ENCODE measurements at regions not wholly inside any gene's neighbourhood (a gene's known extent, or its start where the extent isn't known, plus 50 kb on each side); places are given as distances from the start of the nearest gene placed in this dataset.

DNA sequence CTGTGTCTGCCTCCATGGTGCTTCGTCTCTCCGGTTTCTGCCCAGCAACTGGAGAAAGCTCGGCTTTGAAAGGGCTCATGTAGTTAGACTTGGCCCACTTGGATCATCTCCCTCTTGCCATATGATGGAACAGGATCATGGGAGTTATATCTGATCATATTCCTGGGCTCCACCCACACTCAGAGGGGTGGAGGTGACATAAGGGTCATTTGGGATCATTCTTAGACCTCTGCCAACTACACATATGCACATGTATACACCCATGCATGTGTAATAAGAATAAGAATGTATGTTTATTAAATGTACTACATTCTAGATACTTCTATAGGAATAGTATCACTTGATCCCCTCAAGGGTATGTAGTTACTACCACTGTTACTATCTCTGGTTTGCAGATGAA, 74.1 kb upstream of the WNT4 start:
- no peak for TF ChIP-seq ELF4 (IDR thresholded peaks at IDR 0.05)
- TF ChIP-seq BHLHE40 (IDR thresholded peaks at IDR 0.05; ENCODE audit: borderline replicate concordance): no peak
- no peak for TF ChIP-seq FOXA1 (IDR thresholded peaks at IDR 0.05)
- TF ChIP-seq SP1 (IDR thresholded peaks at IDR 0.05): no peak
- no peak for TF ChIP-seq FOXK2 (IDR thresholded peaks at IDR 0.05)
- TF ChIP-seq ZNF384 (IDR thresholded peaks at IDR 0.05): no peak
- no peak for TF ChIP-seq FOXM1 (IDR thresholded peaks at IDR 0.05; ENCODE audit: borderline replicate concordance)
- TF ChIP-seq ARNT (IDR thresholded peaks at IDR 0.05): no peak
- TF ChIP-seq HDGF (IDR thresholded peaks at IDR 0.05; ENCODE audit: borderline replicate concordance): no peak
- TF ChIP-seq, protein P1, sequence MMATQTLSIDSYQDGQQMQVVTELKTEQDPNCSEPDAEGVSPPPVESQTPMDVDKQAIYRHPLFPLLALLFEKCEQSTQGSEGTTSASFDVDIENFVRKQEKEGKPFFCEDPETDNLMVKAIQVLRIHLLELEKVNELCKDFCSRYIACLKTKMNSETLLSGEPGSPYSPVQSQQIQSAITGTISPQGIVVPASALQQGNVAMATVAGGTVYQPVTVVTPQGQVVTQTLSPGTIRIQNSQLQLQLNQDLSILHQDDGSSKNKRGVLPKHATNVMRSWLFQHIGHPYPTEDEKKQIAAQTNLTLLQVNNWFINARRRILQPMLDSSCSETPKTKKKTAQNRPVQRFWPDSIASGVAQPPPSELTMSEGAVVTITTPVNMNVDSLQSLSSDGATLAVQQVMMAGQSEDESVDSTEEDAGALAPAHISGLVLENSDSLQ (IDR thresholded peaks at IDR 0.05): no peak
- TF ChIP-seq NFRKB (IDR thresholded peaks at IDR 0.05): no peak
- TF ChIP-seq SUZ12 (IDR thresholded peaks at IDR 0.05): no peak
- no peak for TF ChIP-seq CTBP1 (IDR thresholded peaks at IDR 0.05; ENCODE audit: borderline replicate concordance)
- no peak for TF ChIP-seq LEF1 (IDR thresholded peaks at IDR 0.05; ENCODE audit: borderline replicate concordance)
